Endothelial cell of umbilical vein (primary cell): ENCODE measurements at regions not wholly inside any gene's neighbourhood (a gene's known extent, or its start where the extent isn't known, plus 50 kb on each side); places are given as distances from the start of the nearest gene placed in this dataset.

ENCODE experiments used
- CTCF ChIP-seq, 2 donors: IDR thresholded peaks; 1 replicate in 1 of 2; 2 replicates in 1 of 2; pipeline ENCODE4 v1.5.1; 2011; ENCODE audit warnings: low read length in 2 of 2, mild to moderate bottlenecking in 2 of 2, moderate library complexity in 2 of 2, control low read depth in 1 of 2, inconsistent platforms in 1 of 2, low read depth in 1 of 2; ENCODE audit not compliant: insufficient read depth in 1 of 2; ENCODE audit errors: extremely low read depth in 1 of 2
- EZH2 ChIP-seq: IDR thresholded peaks from 2 replicates; pipeline ENCODE4 v1.6.1; 2012; ENCODE audit warnings: borderline replicate concordance, low read depth, mild to moderate bottlenecking, moderate library complexity, low read length, inconsistent platforms; ENCODE audit not compliant: severe bottlenecking
- FOS ChIP-seq: IDR thresholded peaks from 2 replicates; pipeline ENCODE4 v1.6.1; 2011; ENCODE audit warnings: mild to moderate bottlenecking, low read length, moderate library complexity, borderline replicate concordance; ENCODE audit not compliant: insufficient read depth
- MYC ChIP-seq: IDR thresholded peaks from one replicate; pipeline ENCODE4 v1.6.1; 2011; ENCODE audit warnings: mild to moderate bottlenecking, low read depth, low read length
- POLR2A ChIP-seq: IDR thresholded peaks from 2 replicates; pipeline ENCODE4 v1.6.1; 2012; ENCODE audit warnings: low read depth, mild to moderate bottlenecking, control low read depth, low read length
- POLR2AphosphoS5 ChIP-seq: IDR thresholded peaks from 2 replicates; pipeline ENCODE4 v1.6.1; 2012; ENCODE audit warnings: low read depth, mild to moderate bottlenecking, control low read depth, low read length, moderate library complexity; ENCODE audit not compliant: insufficient read depth
- TF ChIP-seq, protein P1 (sequence below): IDR thresholded peaks from 2 replicates; pipeline ENCODE4 v1.6.1; 2011; ENCODE audit not compliant: insufficient read depth, insufficient read length

DNA sequence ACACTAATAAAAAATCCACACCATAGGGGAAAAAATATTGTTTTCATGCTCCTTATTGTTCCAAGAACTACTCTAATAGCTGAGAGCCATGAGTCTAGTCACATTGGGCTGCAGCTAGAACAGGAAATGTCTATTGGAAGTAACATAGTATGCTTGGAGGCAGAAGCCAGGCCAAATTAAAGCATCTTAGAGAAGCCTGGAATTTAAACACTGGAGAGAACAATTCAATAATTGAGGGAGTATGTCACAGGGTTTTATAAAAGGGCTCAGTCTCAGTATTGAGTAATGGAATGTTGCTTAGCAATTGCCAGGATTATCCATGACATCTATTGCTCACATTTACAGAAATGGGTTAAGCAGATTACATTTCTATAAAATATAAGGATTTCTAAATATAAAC, 471.3 kb downstream of the LMO4 start:
- TF ChIP-seq CTCF (IDR thresholded peaks at IDR 0.05; ENCODE audit: extremely low read depth in 1 of 2, insufficient read depth in 1 of 2, low read depth in 1 of 2, low read length in 2 of 2), result no peak
- no peak for TF ChIP-seq POLR2A
- no peak for TF ChIP-seq POLR2AphosphoS5
- TF ChIP-seq, protein P1, sequence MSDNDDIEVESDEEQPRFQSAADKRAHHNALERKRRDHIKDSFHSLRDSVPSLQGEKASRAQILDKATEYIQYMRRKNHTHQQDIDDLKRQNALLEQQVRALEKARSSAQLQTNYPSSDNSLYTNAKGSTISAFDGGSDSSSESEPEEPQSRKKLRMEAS, result no peak
- TF ChIP-seq MYC, result no peak
- TF ChIP-seq EZH2, result no peak
- no peak for TF ChIP-seq FOS
